HCT116 (cell line): ENCODE measurements at regions not wholly inside any gene's neighbourhood (a gene's known extent, or its start where the extent isn't known, plus 50 kb on each side); places are given as distances from the start of the nearest gene placed in this dataset.

Experiments
- ATAC-seq: fragments of 200-7000 bp; cut with Tn5 transposase; 2 replicates; pipeline ENCODE4 v1.9.1; 2020; ENCODE audit warnings: mild to moderate bottlenecking, moderate library complexity
- BruUV-seq: library from RNA; stranded (reverse); fragments of 400-500 nt; replicated peaks from 2 replicates; lab custom pipeline; 2021; lab: Mats Ljungman, UMichigan
- CTCF ChIA-PET: fragments of 300-600 bp; sonication (Branson Sonifier 250); formaldehyde crosslinking; loops from one replicate; lab custom pipeline; 2021; ENCODE audit warnings: antibody characterized with exemption; lab: Charles Lee
- POLR2A ChIA-PET: fragments of 300-600, 350-600 bp; sonication (Branson Sonifier 250); formaldehyde crosslinking; loops from one replicate; lab custom pipeline; 2021; ENCODE audit warnings: antibody characterized with exemption; lab: Charles Lee
- RAD21 ChIA-PET, 2 experiments: fragments of 300-600 bp; sonication (Branson Sonifier 250); formaldehyde crosslinking; loops; one replicate each; lab custom pipeline; 2023; ENCODE audit warnings: low total read pairs in 2 of 2; ENCODE audit not compliant: uncharacterized antibody in 2 of 2, unreplicated experiment in 2 of 2, low non-redundant PET in 1 of 2; lab: Charles Lee
- DNase-seq: peaks from one replicate; pipeline ENCODE4 v3.0.0-alpha.2; 2010; ENCODE audit warnings: low read depth, low spot score
- H2AFZ ChIP-seq: fragments of 200-600 bp; shearing (Covaris generic), sonication (generic); 2 replicates; pipeline ENCODE4 v1.6.1; 2017; ENCODE audit warnings: low read depth, mixed run types, mixed read lengths, antibody characterized with exemption, low read length; ENCODE audit not compliant: poor library complexity, severe bottlenecking
- H3K27ac ChIP-seq: 2 replicates; pipeline ENCODE4 v1.5.1; 2012; ENCODE audit warnings: low read depth, low read length
- H3K27me3 ChIP-seq: fragments of 200-600 bp; sonication (generic); 2 replicates; pipeline ENCODE4 v1.6.1; 2016; ENCODE audit warnings: mixed run types, low read length, mixed read lengths; ENCODE audit not compliant: insufficient read depth
- H3K36me3 ChIP-seq, 2 experiments: fragments of 200-500 bp in 1 of 2; fragments of 200-600 bp in 1 of 2; sonication (Bioruptor generic) in 1 of 2; sonication (generic) in 1 of 2; 2 replicates each; pipeline versions ENCODE4 v1.5.1 to v1.6.1; 2014 to 2016; ENCODE audit warnings: low read length in 2 of 2, inconsistent platforms in 1 of 2, mixed read lengths in 1 of 2, mixed run types in 1 of 2; ENCODE audit not compliant: insufficient read depth in 2 of 2, control insufficient read depth in 1 of 2
- H3K4me1 ChIP-seq, 2 experiments: fragments of 200-600 bp in 1 of 2; sonication (generic) in 1 of 2; 2 replicates each; pipeline versions ENCODE4 v1.5.1 to v1.6.1; 2012 to 2017; ENCODE audit warnings: low read length in 2 of 2, inconsistent platforms in 1 of 2, mild to moderate bottlenecking in 1 of 2, mixed read lengths in 1 of 2, mixed run types in 1 of 2, moderate library complexity in 1 of 2; ENCODE audit not compliant: insufficient read depth in 2 of 2, control insufficient read depth in 1 of 2
- H3K4me2 ChIP-seq: fragments of 200-600 bp; sonication (generic); 2 replicates; pipeline ENCODE4 v1.6.1; 2017; ENCODE audit warnings: mixed run types, low read length, mixed read lengths
- H3K4me3 ChIP-seq, 2 experiments: fragments of 200-600 bp in 1 of 2; sonication (generic) in 1 of 2; replicated peaks in 1 of 2; 2 replicates each; pipeline ENCODE4 v1.5.1; 2011 to 2016; ENCODE audit warnings: low read length in 2 of 2, control low read depth in 1 of 2, low read depth in 1 of 2, mild to moderate bottlenecking in 1 of 2, mixed read lengths in 1 of 2, mixed run types in 1 of 2
- H3K79me2 ChIP-seq: fragments of 200-600 bp; sonication (generic); 2 replicates; pipeline ENCODE4 v1.6.1; 2017; ENCODE audit warnings: mild to moderate bottlenecking, mixed run types, low read length, moderate library complexity, mixed read lengths; ENCODE audit not compliant: insufficient read depth
- H3K9ac ChIP-seq: fragments of 200-600 bp; sonication (generic); 2 replicates; pipeline ENCODE4 v1.6.1; 2016; ENCODE audit warnings: low read length, mixed read lengths
- H3K9me2 ChIP-seq: fragments of 200-600 bp; sonication (generic), shearing (Covaris generic); 2 replicates; pipeline ENCODE4 v1.6.1; 2017; ENCODE audit warnings: mixed run types, mild to moderate bottlenecking, moderate library complexity; ENCODE audit not compliant: insufficient read depth
- H3K9me3 ChIP-seq, 2 experiments: fragments of 200-500 bp in 1 of 2; fragments of 200-600 bp in 1 of 2; sonication (Bioruptor generic) in 1 of 2; sonication (generic) in 1 of 2; 2 replicates each; pipeline ENCODE4 v1.6.1; 2014 to 2017; ENCODE audit warnings: low read length in 2 of 2, mixed read lengths in 2 of 2, inconsistent platforms in 1 of 2, low read depth in 1 of 2, mild to moderate bottlenecking in 1 of 2, mixed run types in 1 of 2, moderate library complexity in 1 of 2; ENCODE audit not compliant: control insufficient read depth in 1 of 2, insufficient read depth in 1 of 2
- H4K20me1 ChIP-seq: fragments of 200-600 bp; sonication (generic), shearing (Covaris generic); 2 replicates; pipeline ENCODE4 v1.6.1; 2017; ENCODE audit warnings: mixed run types, mild to moderate bottlenecking, moderate library complexity; ENCODE audit not compliant: insufficient read depth
- CBX3 ChIP-seq: IDR thresholded peaks from 2 replicates; pipeline ENCODE4 v1.6.1; 2012; ENCODE audit warnings: low read depth
- CTCF ChIP-seq, 3 experiments: fragments of 200-600 bp in 1 of 3; sonication (generic) in 1 of 3; IDR thresholded peaks in 2 of 3; conservative IDR thresholded peaks in 1 of 3; 2 replicates each; pipeline ENCODE4 v1.5.1; 2012 to 2017; ENCODE audit warnings: low read depth in 2 of 3, low read length in 2 of 3, antibody characterized with exemption in 1 of 3, borderline replicate concordance in 1 of 3, control low read depth in 1 of 3, mild to moderate bottlenecking in 1 of 3, mixed read lengths in 1 of 3, mixed run types in 1 of 3, moderate library complexity in 1 of 3; ENCODE audit not compliant: insufficient read depth in 1 of 3
- FOSL1 ChIP-seq: IDR thresholded peaks from 2 replicates; pipeline ENCODE4 v1.6.1; 2012; ENCODE audit warnings: low read depth
- MAX ChIP-seq: IDR thresholded peaks from 2 replicates; pipeline ENCODE4 v1.6.1; 2012
- REST ChIP-seq: IDR thresholded peaks from 2 replicates; pipeline ENCODE4 v1.6.1; 2012; ENCODE audit warnings: low read depth
- SIN3A ChIP-seq: IDR thresholded peaks from 2 replicates; pipeline ENCODE4 v1.6.1; 2012; ENCODE audit warnings: low read depth
- SP1 ChIP-seq: IDR thresholded peaks from 2 replicates; pipeline ENCODE4 v1.6.1; 2012; ENCODE audit warnings: low read depth
- SRF ChIP-seq: IDR thresholded peaks from 2 replicates; pipeline ENCODE4 v1.6.1; 2012; ENCODE audit warnings: low read depth
- YY1 ChIP-seq: IDR thresholded peaks from 2 replicates; pipeline ENCODE4 v1.6.1; 2011; ENCODE audit warnings: low read length, low read depth, moderate library complexity, mild to moderate bottlenecking; ENCODE audit not compliant: insufficient replicate concordance; ENCODE audit errors: extremely low read depth
- ZBTB33 ChIP-seq: IDR thresholded peaks from 2 replicates; pipeline ENCODE4 v1.6.1; 2011; ENCODE audit warnings: mild to moderate bottlenecking, low read length, moderate library complexity; ENCODE audit not compliant: insufficient replicate concordance; ENCODE audit errors: extremely low read depth
- ZNF274 ChIP-seq: fragments of 200-500 bp; sonication (Bioruptor generic); IDR thresholded peaks from 2 replicates; pipeline ENCODE4 v1.6.1; 2014; ENCODE audit warnings: mild to moderate bottlenecking, low read depth, low read length, inconsistent platforms
- intact Hi-C: fragments of 100-400 bp; cut with micrococcal nuclease; formaldehyde crosslinking; loops from 2 replicates; pipeline ENCODE4 v1.10.0; 2022

GRCh38 chr14:87615047-87615446, 377.9 kb downstream of the GALC start:
- H3K27ac ChIP-seq: no peak overlapping the region
- no peak overlapping the region for H3K4me3 ChIP-seq
- intact Hi-C loops: no loop called here
- H3K36me3 ChIP-seq: no peaks in the 10 kb centered on the region
- H3K9ac ChIP-seq: no peak overlapping the region
- ChIA-PET RAD21 (no interaction called here), POLR2A (no interaction called here), CTCF (no interaction called here)
- no peak for TF ChIP-seq ZNF274
- no peak for TF ChIP-seq SRF
- TF ChIP-seq YY1: no peak
- no peak for TF ChIP-seq ZBTB33
- no peak for TF ChIP-seq MAX
- TF ChIP-seq REST: no peak
- no peak for TF ChIP-seq CTCF (IDR thresholded peaks at IDR 0.05 in 2 of 3, conservative IDR thresholded peaks at IDR 0.05 in 1 of 3; ENCODE audit: borderline replicate concordance in 1 of 3, insufficient read depth in 1 of 3, low read depth in 2 of 3, low read length in 2 of 3)
- no peak for TF ChIP-seq SP1
- no peak for TF ChIP-seq SIN3A
- TF ChIP-seq FOSL1: no peak
- no peak for TF ChIP-seq CBX3
- H2AFZ ChIP-seq: no peak overlapping the region
- H3K4me1 ChIP-seq: no peaks in the 10 kb centered on the region
- H3K79me2 ChIP-seq: no peaks in the 10 kb centered on the region
- H3K27me3 ChIP-seq: no peaks in the 10 kb centered on the region
- no peaks in the 10 kb centered on the region for H4K20me1 ChIP-seq
- no TSS peak for BruUV-seq
- ATAC-seq (no peak), DNase-seq (no peak)
- no peak overlapping the region for H3K4me2 ChIP-seq
- H3K9me2 ChIP-seq: no peaks in the 10 kb centered on the region
- peaks cover 8 to 18% of the 10 kb centered on the region in 2 experiments; a peak in 2 of 4 replicates for H3K9me3 ChIP-seq
